ENCODE measurements at regions not wholly inside any gene's neighbourhood (a gene's known extent, or its start where the extent isn't known, plus 50 kb on each side); places are given as distances from the start of the nearest gene placed in this dataset.

DNA sequence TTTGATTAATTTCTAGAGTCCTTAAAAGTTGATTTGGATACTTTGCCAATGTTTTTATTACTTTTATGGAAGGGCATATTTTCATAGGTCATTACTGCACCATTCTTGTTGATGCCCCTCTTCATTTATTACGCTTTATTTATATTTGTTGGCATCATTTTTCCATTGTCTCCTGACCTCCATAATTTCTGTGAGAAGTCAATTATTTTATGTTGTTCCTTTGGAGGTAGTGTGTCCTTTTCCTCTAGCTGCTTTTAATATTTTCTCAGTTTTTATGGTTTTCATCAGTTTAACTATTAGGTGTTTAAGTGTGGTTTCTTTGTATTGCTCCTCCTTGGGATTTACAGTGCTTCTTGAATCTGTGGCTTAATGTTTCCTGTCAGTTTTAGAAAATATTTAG is 134.9 kb downstream of the SAMD9 start:
- no peak for DNase-seq (ENCODE audit: extremely low spot score, unreplicated experiment)
- Mint-ChIP-seq H3K36me3 (no peaks in the 10 kb centered on the region), H3K4me3 (no peak overlapping the region), H3K27ac (no peak overlapping the region), H3K27me3 (no peaks in the 10 kb centered on the region), H3K9me3 (peaks cover 2% of the 10 kb centered on the region), H3K4me1 (ENCODE audit: unreplicated experiment) (peaks cover 3% of the 10 kb centered on the region)
- TF ChIP-seq, protein P1, sequence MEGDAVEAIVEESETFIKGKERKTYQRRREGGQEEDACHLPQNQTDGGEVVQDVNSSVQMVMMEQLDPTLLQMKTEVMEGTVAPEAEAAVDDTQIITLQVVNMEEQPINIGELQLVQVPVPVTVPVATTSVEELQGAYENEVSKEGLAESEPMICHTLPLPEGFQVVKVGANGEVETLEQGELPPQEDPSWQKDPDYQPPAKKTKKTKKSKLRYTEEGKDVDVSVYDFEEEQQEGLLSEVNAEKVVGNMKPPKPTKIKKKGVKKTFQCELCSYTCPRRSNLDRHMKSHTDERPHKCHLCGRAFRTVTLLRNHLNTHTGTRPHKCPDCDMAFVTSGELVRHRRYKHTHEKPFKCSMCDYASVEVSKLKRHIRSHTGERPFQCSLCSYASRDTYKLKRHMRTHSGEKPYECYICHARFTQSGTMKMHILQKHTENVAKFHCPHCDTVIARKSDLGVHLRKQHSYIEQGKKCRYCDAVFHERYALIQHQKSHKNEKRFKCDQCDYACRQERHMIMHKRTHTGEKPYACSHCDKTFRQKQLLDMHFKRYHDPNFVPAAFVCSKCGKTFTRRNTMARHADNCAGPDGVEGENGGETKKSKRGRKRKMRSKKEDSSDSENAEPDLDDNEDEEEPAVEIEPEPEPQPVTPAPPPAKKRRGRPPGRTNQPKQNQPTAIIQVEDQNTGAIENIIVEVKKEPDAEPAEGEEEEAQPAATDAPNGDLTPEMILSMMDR (conservative IDR thresholded peaks at IDR 0.05) = no peak

DNA sequence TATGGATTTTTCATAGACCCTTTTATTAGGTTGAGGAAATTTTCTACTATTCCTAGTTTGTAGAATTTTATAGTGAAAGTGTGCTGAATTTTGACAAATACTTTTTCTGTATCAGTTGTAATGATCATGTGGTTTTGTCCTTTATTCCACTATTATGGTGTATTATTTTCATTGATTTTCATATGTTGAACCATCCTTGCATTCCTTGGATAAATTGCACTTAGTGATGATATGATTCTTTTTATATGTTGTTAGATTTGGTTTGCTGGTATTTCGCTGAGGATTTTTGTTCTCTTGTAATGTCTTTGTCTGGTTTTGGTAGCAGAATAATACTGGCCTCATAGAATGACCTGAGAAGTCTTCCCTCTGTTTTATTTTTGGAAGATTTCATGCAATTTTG is 140.6 kb upstream of the CDK6 start:
- H3K9me3 Mint-ChIP-seq = no peaks in the 10 kb centered on the region
- no peak for DNase-seq (ENCODE audit: extremely low spot score, unreplicated experiment)
- H3K4me1 Mint-ChIP-seq (ENCODE audit: unreplicated experiment) = no peaks in the 10 kb centered on the region
- H3K36me3 Mint-ChIP-seq = no peaks in the 10 kb centered on the region
- H3K27me3 Mint-ChIP-seq = no peaks in the 10 kb centered on the region
- H3K4me3 Mint-ChIP-seq = no peak overlapping the region
- no peak overlapping the region for H3K27ac Mint-ChIP-seq
- TF ChIP-seq, protein P1 (conservative IDR thresholded peaks at IDR 0.05) = no peak

DNA sequence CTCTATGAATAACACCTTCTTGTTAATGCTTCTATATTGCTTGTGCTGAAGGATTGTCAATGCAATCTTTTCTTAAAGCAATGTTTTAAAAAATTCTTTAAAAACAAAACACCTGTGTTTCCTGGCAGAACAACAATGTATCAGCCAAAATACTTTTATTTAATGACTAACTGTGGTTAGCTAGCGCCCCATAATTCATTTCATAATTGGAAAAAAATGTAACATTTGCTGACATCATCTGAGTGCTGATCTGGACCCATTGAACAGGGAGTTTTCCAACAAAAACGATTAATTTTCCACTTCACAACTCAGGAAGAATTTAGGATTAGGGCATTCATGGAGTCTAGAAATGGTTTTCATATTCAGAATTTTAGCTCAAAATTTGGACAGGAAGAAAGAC is 137.6 kb upstream of the CDK6 start:
- Mint-ChIP-seq H3K36me3 (no peaks in the 10 kb centered on the region), H3K27me3 (no peaks in the 10 kb centered on the region), H3K4me1 (ENCODE audit: unreplicated experiment) (no peaks in the 10 kb centered on the region), H3K27ac (no peak overlapping the region), H3K9me3 (no peaks in the 10 kb centered on the region), H3K4me3 (no peak overlapping the region)
- TF ChIP-seq, protein P1 (conservative IDR thresholded peaks at IDR 0.05) = no peak
- no peak for DNase-seq (ENCODE audit: extremely low spot score, unreplicated experiment)

DNA sequence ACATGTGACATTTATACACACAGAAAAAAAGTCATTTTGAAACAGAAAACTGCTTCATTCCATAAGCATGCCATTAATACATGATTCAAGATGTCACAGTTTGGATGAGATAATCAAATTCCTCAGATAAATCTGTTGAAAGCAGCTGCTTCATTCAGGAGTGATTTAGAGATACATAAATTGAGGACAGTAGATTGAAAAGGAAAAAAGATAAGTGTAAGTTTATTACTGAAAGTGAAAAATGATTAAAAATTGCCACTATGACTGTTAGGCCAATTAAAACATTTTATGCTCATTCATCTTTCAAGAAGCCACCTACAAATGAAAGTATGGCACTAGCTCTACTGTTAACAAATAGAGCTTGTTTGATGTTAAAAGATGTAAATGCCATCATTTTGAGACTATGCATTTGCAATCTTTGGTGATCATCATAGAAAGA is 136.9 kb upstream of the CDK6 start:
- no peak for DNase-seq (ENCODE audit: extremely low spot score, unreplicated experiment)
- Mint-ChIP-seq H3K27me3 (no peaks in the 10 kb centered on the region), H3K36me3 (no peaks in the 10 kb centered on the region), H3K27ac (no peak overlapping the region), H3K4me3 (no peak overlapping the region), H3K9me3 (no peaks in the 10 kb centered on the region), H3K4me1 (ENCODE audit: unreplicated experiment) (no peaks in the 10 kb centered on the region)
- TF ChIP-seq, protein P1 (conservative IDR thresholded peaks at IDR 0.05) = no peak

DNA sequence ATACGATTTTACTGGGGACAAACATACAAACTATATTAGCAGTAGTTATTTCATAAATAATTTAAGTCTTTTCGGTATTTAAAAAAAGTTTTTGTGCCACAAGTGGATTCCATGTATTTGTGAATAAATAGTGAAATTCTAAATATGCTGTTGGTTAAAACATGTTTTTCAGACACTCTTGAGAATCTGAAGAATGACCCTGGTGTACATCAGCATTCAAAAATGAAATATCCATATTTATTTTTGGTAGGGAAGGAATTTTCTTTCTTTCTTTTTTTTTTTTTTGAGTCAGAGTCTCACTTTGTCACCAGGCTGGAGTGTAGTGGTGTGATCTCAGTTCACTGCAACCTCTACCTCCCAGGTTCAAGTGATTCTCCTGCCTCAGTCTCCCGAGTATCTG is 136.1 kb upstream of the CDK6 start:
- H3K4me3 Mint-ChIP-seq = no peak overlapping the region
- H3K27me3 Mint-ChIP-seq = no peaks in the 10 kb centered on the region
- no peak for DNase-seq (ENCODE audit: extremely low spot score, unreplicated experiment)
- no peaks in the 10 kb centered on the region for H3K9me3 Mint-ChIP-seq
- H3K27ac Mint-ChIP-seq = no peak overlapping the region
- H3K36me3 Mint-ChIP-seq = no peaks in the 10 kb centered on the region
- no peaks in the 10 kb centered on the region for H3K4me1 Mint-ChIP-seq (ENCODE audit: unreplicated experiment)
- TF ChIP-seq, protein P1 (conservative IDR thresholded peaks at IDR 0.05) = no peak

DNA sequence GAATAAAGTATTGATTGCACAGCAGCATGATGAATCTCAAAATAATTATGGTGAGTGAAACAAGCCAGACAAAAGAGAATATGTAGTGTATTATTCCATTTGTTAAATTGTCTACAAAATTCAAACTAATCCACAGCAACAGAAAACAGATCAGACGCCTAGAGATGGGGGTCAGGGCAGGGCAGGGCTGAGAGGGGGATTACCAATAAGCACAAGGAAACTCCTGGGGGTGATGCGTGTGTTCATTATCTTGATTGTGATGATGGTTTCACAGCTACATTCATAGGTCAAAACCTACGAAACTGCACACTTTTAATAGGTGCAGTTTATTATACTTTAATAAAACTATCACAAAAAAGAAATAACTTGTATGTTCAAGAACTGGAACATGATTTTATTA is 132.7 kb upstream of the CDK6 start:
- Mint-ChIP-seq H3K9me3 (no peaks in the 10 kb centered on the region), H3K4me3 (no peak overlapping the region), H3K36me3 (no peaks in the 10 kb centered on the region), H3K4me1 (ENCODE audit: unreplicated experiment) (no peaks in the 10 kb centered on the region), H3K27me3 (no peaks in the 10 kb centered on the region), H3K27ac (no peak overlapping the region)
- TF ChIP-seq, protein P1 (conservative IDR thresholded peaks at IDR 0.05) = no peak
- DNase-seq (ENCODE audit: extremely low spot score, unreplicated experiment) = no peak
